Gastrocnemius medialis (tissue), 4 donors: ENCODE measurements at regions not wholly inside any gene's neighbourhood (a gene's known extent, or its start where the extent isn't known, plus 50 kb on each side); places are given as distances from the start of the nearest gene placed in this dataset.

Experiments
- ATAC-seq, 2 donors: fragments of 150-250 bp; one replicate each; pipeline ENCODE4 v1.9.1; 2016
- DNase-seq, 2 donors: peaks; one replicate each; pipeline ENCODE4 v3.0.0-alpha.2; 2019
- H3K27ac ChIP-seq, 4 donors: fragments of 200-600 bp; sonication (generic); 1 replicate in 1 of 4; 2 replicates in 3 of 4; pipeline ENCODE4 v1.5.1; 2016 to 2018; ENCODE audit warnings: mild to moderate bottlenecking in 2 of 4, moderate library complexity in 1 of 4
- H3K27me3 ChIP-seq, 3 donors: fragments of 200-600 bp; sonication (generic) in 2 of 3; 1 replicate in 1 of 3; 2 replicates in 2 of 3; pipeline versions ENCODE4 v1.5.1 to v1.6.0; 2016 to 2019; ENCODE audit warnings: mild to moderate bottlenecking in 1 of 3, moderate library complexity in 1 of 3
- H3K36me3 ChIP-seq, 2 donors: fragments of 200-600 bp; sonication (generic) in 1 of 2; one replicate each; pipeline ENCODE4 v1.5.1; 2017 to 2018
- H3K4me1 ChIP-seq, 2 donors: fragments of 200-600 bp; sonication (generic) in 1 of 2; one replicate each; pipeline ENCODE4 v1.5.1; 2016 to 2017; ENCODE audit warnings: mild to moderate bottlenecking in 2 of 2
- H3K4me3 ChIP-seq, 4 donors: fragments of 200-600 bp; sonication (generic) in 3 of 4; 1 replicate in 1 of 4; 2 replicates in 3 of 4; pipeline ENCODE4 v1.5.1; 2016 to 2019; ENCODE audit warnings: mild to moderate bottlenecking in 2 of 4
- H3K9me3 ChIP-seq, 3 donors: fragments of 200-600 bp; sonication (generic) in 2 of 3; 1 replicate in 1 of 3; 2 replicates in 2 of 3; pipeline ENCODE4 v1.5.1; 2016 to 2019
- CTCF ChIP-seq, 5 experiments: fragments of 450-650 bp in 3 of 5; fragments of 200-600 bp in 2 of 5; sonication (generic) in 2 of 5; IDR thresholded peaks in 4 of 5; conservative IDR thresholded peaks in 1 of 5; 1 replicate in 4 of 5; 2 replicates in 1 of 5; pipeline ENCODE4 v1.5.1; 2016 to 2019; ENCODE audit warnings: antibody characterized with exemption in 5 of 5, mild to moderate bottlenecking in 3 of 5, moderate library complexity in 3 of 5
- POLR2A ChIP-seq, 2 donors: fragments of 450-650 bp; IDR thresholded peaks; one replicate each; pipeline ENCODE4 v1.6.1; 2017; ENCODE audit warnings: antibody characterized with exemption in 2 of 2, mild to moderate bottlenecking in 2 of 2, moderate library complexity in 2 of 2
- in situ Hi-C, 4 donors: fragments of 200-750 bp; cut with MboI; loops; one replicate each; pipeline versions ENCODE4 v1.15.0 to v1.8.0; 2017; ENCODE audit warnings: low sequenced_read_pairs in 4 of 4
- intact Hi-C: fragments of 100-400 bp; cut with DNase I; formaldehyde crosslinking; loops from one replicate; pipeline ENCODE4 v1.15.1; 2023; ENCODE audit warnings: low total_unique reads

DNA sequence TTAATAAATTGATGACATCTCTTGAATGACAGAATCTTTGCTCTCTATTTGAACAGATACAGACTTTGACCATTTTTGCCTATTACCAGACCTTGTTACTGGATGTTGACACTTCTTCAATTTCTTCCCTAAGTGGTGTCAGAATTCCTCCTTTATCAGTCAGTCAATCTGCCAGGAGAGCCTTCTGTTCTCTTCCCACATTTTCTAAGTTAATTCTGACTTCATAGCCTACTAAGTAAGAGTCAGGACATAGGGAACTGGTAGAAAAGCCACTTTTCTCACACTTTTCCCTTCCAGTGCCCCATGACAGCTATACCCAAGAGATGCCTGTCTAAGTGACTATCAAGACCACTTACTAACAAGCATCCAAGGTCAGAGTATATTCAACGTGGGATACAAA is 1187.5 kb upstream of the NXPH2 start:
- DNase-seq (no peak), ATAC-seq (no peak)
- H3K27me3 ChIP-seq = no peaks in the 10 kb centered on the region
- no peaks in the 10 kb centered on the region for H3K36me3 ChIP-seq
- TF ChIP-seq CTCF (IDR thresholded peaks at IDR 0.05 in 4 of 5, conservative IDR thresholded peaks at IDR 0.05 in 1 of 5) (no peak), POLR2A (IDR thresholded peaks at IDR 0.05) (no peak)
- no peaks in the 10 kb centered on the region for H3K9me3 ChIP-seq
- in situ Hi-C loops (no loop called here), intact Hi-C loops (no loop called here)
- no peak overlapping the region for H3K27ac ChIP-seq
- no peaks in the 10 kb centered on the region for H3K4me1 ChIP-seq
- no peak overlapping the region for H3K4me3 ChIP-seq

- ATAC-seq (no peak), DNase-seq (no peak)
- Histone ChIP-seq H3K4me1 (no peaks in the 10 kb centered on the region), H3K4me3 (no peak overlapping the region), H3K27me3 (no peaks in the 10 kb centered on the region), H3K27ac (no peak overlapping the region), H3K36me3 (no peaks in the 10 kb centered on the region), H3K9me3 (no peaks in the 10 kb centered on the region)
- TF ChIP-seq CTCF (IDR thresholded peaks at IDR 0.05 in 4 of 5, conservative IDR thresholded peaks at IDR 0.05 in 1 of 5) (no peak), POLR2A (IDR thresholded peaks at IDR 0.05) (no peak)
- in situ Hi-C loops (no loop called here), intact Hi-C loops (no loop called here)
These were observed 1184.7 kb upstream of the NXPH2 start for GRCh38 chr2:139964721-139965440.

- no peak for TF ChIP-seq POLR2A (IDR thresholded peaks at IDR 0.05)
- TF ChIP-seq CTCF (IDR thresholded peaks at IDR 0.05 in 4 of 5, conservative IDR thresholded peaks at IDR 0.05 in 1 of 5) = no peak
- in situ Hi-C loops = no loop called here
These were observed 1183.7 kb upstream of the NXPH2 start for GRCh38 chr2:139963863-139964355.

GRCh38 chr2:139949242-139949972 is 1169.2 kb upstream of the NXPH2 start:
- DNase-seq = no peak
- no peaks in the 10 kb centered on the region for H3K36me3 ChIP-seq
- no peak overlapping the region for H3K27ac ChIP-seq
- no peaks in the 10 kb centered on the region for H3K4me1 ChIP-seq
- no peaks in the 10 kb centered on the region for H3K9me3 ChIP-seq
- in situ Hi-C loops = no loop called here
- no peak for ATAC-seq
- intact Hi-C loops = no loop called here
- TF ChIP-seq POLR2A (IDR thresholded peaks at IDR 0.05) = no peak
- H3K4me3 ChIP-seq = no peak overlapping the region
- H3K27me3 ChIP-seq = no peaks in the 10 kb centered on the region

More at GRCh38 chr2:139963863-139964355, 1183.7 kb upstream of the NXPH2 start:
- no peaks in the 10 kb centered on the region for H3K4me1 ChIP-seq
- intact Hi-C loops = no loop called here
- ATAC-seq (no peak), DNase-seq (no peak)
- H3K27me3 ChIP-seq = no peaks in the 10 kb centered on the region
- no peaks in the 10 kb centered on the region for H3K9me3 ChIP-seq
- H3K27ac ChIP-seq = no peak overlapping the region
- no peaks in the 10 kb centered on the region for H3K36me3 ChIP-seq
- H3K4me3 ChIP-seq = no peak overlapping the region

GRCh38 chr2:139946690-139947089 is 1166.5 kb upstream of the NXPH2 start:
- H3K4me3 ChIP-seq = no peak overlapping the region
- no peaks in the 10 kb centered on the region for H3K4me1 ChIP-seq
- TF ChIP-seq POLR2A (IDR thresholded peaks at IDR 0.05) = no peak
- TF ChIP-seq CTCF (IDR thresholded peaks at IDR 0.05 in 4 of 5, conservative IDR thresholded peaks at IDR 0.05 in 1 of 5) = no peak
- no peaks in the 10 kb centered on the region for H3K9me3 ChIP-seq
- DNase-seq (no peak), ATAC-seq (no peak)
- no peaks in the 10 kb centered on the region for H3K36me3 ChIP-seq
- intact Hi-C loops (no loop called here), in situ Hi-C loops (no loop called here)
- no peaks in the 10 kb centered on the region for H3K27me3 ChIP-seq
- no peak overlapping the region for H3K27ac ChIP-seq
